DMS 273 treated with DMSO at 0.1 percent for 48 hours (cell line): ENCODE measurements at regions not wholly inside any gene's neighbourhood (a gene's known extent, or its start where the extent isn't known, plus 50 kb on each side); places are given as distances from the start of the nearest gene placed in this dataset.

ENCODE experiments used
- DNase-seq: peaks from one replicate; lab custom pipeline; 2025; lab: John Stamatoyannopoulos, UW

- DNase-seq: peak; percentile 8
Measured at GRCh38 chr14:89015016-89015415, 190.6 kb downstream of the TTC8 start.

- DNase-seq: no peak
Measured at GRCh38 chr14:89017417-89017816, 193.0 kb downstream of the TTC8 start.

DNA sequence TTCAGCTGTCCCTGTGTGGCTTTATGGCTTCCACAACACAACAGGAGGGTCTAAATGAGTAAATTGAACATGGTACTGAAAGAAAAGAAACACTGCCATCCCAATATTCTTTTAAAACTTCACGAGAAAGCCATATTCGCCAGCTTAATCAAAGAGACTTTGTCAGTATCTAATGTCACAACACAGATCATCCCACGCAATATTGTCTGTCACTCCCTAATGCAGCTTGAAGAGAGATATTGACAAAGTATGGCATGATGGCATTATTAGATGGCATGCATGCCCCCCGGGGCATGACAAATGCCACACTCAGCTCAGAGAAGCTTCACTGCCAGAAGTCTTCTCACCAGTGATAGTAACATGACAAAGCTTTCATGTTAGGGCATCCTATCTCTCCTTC is 197.8 kb downstream of the TTC8 start:
- DNase-seq: no peak

DNA sequence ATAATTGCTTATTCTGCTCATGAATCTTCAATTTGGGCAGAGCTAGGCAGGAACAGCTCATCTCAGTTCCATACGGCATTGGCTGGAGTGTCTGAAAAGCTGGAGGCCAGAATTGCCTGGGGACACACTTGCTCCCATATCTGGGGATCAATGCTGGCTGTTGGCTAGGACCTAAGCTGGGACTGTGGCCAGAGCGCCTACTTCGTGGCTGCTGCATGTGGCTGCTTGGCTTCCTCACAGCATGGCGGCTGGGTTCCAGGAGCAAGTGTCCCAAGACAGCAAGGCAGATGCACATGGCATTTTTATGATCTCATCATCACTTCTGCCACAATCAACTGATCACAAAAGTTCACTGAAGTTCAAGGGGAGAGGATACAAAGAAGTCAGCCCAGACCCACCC is 200.2 kb downstream of the TTC8 start:
- no peak for DNase-seq

- no peak for DNase-seq
Measured at GRCh38 chr14:89025561-89026236, 201.2 kb downstream of the TTC8 start.

DNA sequence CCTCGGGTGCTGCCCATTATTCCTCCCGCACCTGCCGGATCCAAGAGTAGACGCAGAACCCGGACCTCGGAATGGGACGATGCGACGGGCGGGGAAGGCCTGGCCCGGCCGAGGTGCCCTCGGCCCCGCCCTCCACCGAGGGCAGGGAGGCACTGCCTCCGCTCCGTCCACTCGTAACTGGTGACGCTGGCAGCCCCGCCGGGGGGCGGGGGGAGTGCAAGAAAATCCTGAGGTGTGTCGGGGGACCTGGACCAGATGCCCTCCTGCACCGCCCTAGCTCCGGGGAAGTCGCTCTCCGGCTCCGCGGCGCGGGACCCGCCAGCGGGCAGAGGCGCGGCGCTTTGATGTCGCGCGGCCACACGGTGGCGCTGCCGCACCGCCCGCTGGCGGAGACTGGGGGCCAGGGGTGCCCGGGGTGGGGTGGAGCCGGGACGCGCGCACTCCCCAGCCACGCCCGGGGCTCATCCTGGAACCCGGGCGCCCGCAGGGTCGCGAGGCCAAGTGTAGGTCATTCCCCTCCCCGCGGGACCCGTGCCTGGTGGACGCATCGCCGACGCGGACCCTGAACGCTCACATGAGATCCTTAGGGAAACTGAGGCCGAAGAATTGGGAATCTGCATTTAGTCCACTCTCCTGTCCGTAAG is 202.8 kb downstream of the TTC8 start:
- no peak for DNase-seq

- no peak for DNase-seq
Measured at GRCh38 chr14:89028462-89029134, 204.1 kb downstream of the TTC8 start.

DNA sequence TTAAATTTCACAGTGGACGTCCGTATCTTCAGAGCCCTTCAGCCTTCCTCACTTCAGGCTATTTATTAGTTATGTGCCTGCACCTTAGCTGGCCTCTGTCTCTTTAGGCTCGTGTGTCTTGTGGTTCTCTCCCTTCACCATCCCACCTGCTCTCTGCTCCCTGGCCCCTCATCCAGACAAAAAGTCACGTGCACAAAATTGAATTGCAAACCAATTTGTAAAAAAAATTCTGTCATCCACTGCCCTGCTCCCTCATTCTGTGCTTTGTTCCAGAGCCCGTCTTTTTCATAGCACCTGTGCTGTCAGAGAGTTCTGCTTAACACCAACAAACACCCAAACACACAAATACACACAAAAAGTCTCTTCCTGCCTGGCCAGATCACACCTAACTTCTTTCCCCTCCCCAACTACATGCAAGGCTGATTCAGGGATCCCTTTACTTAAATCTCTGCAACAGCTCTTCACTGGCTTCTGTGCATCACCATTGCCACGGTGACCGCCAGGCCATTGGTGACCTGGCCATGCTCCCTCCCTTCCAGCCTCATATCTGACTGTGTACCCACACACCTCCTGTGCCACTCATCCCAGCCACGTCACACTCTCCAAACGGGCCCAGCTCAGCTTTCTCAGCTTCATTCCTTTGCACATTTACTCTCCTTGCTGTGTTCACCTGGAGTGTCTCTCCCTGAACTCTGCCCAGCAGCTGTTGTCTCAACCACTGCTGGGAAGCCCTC is 205.7 kb downstream of the TTC8 start:
- DNase-seq: no peak

GRCh38 chr14:89030921-89031320 is 206.5 kb downstream of the TTC8 start:
- no peak for DNase-seq

GRCh38 chr14:89032086-89032649 is 207.7 kb downstream of the TTC8 start:
- no peak for DNase-seq

DNA sequence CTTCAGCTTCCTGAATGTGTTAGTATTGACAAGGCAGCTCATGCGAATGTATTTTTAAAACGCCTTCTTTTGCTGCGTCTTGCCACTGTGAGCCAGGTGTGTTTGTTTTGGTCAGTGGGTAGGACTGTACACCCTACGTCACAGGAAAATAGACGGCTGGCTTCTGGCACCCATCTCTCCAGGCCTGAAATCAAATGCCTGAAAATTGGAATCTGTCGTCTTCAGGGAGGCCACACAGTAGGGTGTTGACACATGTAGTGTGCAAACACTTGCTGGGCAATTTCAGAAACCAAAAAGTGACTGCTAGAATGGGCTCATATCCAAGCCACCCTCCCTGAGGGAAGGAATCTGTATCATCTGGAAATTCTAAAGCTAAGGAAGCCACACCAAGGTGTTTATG is 209.3 kb downstream of the TTC8 start:
- DNase-seq: no peak

DNA sequence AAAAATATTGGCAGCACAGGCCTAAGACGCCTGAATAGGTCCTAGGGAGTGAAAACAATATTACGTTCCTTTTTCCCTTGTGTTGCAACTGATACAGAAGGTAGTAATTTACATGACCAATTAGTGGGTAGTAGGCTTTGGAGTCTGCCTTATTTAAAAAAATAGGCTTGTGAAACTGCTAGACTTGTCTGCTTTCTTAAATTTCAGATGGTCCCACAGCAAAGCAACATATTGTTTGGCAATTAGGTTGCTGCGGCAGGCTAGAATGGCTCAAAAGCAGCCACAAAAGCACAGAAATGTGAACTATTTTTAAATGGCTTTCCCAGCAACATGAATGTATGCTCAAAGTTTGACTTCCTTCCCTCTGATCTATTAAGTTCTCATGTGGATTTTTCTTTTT is 211.9 kb downstream of the TTC8 start:
- DNase-seq: no peak

DNA sequence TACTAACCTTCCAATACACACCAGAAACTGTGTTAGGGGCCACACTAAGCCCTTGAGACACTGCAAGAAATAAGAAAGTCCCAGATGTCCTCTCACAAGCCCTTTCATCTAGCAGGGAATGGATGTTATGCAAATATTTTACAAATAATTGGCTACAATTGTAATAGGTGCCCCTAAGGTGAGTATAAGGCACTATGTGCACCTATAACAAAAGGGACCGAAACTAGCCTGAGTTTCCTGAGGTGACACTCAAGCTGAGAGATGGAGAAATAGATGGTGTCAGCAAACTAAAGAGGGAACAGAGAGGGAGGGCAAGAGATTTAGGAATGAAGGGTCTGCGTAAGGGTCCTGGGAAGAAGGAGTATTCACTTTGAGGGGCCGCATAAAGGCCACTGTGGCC is 212.6 kb downstream of the TTC8 start:
- no peak for DNase-seq

GRCh38 chr14:89040080-89040459 is 215.6 kb downstream of the TTC8 start:
- DNase-seq: no peak

DNA sequence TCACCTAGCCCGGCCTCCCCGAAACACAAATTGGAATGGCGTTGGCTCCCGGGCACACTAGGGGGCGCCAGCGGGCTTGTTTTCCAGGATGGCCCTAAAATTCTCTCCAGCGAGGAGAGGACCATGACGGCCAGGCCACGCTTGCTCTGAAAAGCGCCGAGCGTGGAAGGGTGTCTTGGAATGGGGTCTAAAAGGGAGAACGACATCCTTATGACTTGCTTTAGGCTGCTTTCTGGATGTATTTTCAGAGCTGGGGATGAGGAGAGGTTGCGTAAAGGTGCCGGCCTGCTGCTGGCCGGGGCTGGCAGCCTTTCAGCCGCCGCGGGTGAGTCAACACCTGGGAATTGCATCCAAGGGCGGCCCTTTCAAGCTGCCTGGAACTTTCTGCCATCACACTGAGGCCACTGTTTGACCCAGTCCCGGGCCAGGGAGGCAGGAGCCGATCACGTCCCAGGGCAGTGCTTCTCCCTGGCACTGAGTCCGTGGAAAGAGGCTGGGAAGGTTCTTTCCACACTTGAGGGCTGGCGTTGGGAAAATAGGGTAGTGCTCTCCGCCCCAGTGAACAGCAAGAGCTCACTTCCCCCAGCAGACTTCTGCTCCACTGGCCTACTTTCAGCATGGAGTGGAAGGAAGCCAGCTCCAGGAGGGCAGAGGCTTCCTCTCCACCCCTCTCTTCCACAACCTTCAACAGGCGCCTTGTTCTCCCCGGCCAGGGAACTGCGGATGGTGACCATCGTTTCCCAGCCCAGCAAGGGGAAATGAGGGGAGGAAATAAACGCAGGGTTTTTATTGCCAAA is 216.2 kb downstream of the TTC8 start:
- peak; percentile 77 for DNase-seq

DNA sequence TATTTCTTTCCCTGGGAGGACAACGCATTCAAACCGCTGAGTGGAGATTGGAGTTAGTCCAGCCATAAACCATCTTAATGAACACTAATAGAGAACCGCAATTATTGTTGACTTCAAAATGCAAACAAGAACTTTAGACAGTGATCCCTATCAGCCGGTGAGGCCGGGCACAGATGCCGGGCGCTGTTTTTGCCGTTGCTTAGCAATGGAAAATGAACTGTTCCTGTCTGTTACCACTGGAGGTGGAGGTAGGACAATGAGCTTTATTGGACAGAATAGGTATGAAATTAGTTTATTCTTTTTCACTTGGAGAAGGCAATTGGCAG is 216.8 kb downstream of the TTC8 start:
- DNase-seq: peak; percentile 39

DNA sequence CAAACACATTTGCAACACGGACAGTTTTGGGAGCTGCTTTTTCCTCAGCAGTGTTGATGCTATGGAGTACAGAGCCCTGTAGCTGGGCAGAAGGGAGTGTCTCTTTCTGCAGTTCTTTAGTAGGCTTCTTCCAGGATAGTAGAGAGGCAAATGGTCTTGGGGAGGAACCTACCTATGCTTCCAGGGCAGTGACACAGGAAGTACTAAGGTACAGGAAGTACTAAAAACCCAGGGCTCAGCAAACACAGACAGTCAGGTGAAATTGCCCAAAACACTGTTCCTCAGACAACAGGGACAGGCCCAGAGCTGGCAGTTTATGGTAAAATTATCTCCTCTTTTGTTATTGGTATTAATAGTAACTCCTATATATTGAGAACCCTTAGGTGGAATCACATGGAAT is 217.6 kb downstream of the TTC8 start:
- no peak for DNase-seq

DNA sequence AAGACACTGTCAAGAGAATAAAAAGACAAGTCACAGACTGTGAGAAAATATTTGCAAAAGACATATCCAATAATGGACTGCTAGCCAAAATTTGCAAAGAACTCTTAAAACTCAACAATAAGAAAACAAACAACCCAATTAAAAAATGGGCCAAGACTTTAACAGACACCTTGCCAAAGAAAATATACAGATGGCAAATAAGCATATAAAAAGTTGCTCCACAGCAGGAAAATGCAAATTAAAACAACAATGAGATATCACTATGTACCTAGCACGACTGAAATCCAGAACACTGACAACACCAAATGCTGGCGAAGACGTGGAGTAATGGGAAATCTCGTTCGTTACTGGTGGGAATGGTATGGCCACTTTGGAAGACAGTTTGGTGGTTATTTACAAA is 228.9 kb downstream of the TTC8 start:
- DNase-seq: no peak

DNA sequence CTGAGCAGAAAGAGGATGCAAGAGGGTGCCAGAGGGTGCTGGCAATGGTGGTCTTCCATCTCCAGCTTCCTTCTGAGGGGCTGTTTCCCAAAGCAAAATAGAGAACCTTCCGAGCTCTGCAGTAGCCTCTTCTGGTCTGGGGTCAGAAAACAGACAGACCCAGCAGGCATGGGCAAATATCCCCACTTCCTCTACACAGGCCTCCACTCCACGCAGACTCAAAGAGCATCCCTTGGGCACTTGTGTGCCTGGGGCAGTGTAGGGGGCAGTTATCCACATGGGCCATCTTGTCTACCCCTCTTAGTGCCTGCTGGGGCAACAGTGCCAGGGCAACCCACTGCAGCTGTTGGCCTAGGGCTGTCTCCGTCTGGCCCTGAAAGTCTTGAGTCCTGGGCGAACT is 231.9 kb downstream of the TTC8 start:
- DNase-seq: no peak

GRCh38 chr14:89058697-89059096 is 234.2 kb downstream of the TTC8 start:
- DNase-seq: no peak

DNA sequence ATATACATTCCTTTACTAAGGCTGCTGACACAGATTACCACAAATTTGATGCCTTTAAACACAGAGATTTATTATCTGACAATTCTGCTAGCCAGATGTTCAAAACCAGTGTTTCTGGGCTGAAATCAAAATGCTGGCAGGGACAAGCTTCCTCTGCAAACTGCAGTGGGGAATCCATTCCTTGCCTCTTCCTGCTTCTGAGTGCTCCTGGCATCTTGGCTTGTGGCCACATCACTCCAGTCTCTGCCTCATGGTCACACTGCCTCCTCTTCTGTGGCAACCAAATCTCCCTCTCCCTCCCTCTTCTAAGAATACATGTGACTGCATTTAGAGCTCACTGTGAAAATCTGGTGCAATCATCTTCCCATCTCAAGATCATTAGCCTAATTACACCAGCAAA is 235.7 kb downstream of the TTC8 start:
- DNase-seq: no peak

GRCh38 chr14:89061696-89062095 is 237.2 kb downstream of the TTC8 start:
- no peak for DNase-seq
